ENCODE measurements at regions not wholly inside any gene's neighbourhood (a gene's known extent, or its start where the extent isn't known, plus 50 kb on each side); places are given as distances from the start of the nearest gene placed in this dataset.

DNA sequence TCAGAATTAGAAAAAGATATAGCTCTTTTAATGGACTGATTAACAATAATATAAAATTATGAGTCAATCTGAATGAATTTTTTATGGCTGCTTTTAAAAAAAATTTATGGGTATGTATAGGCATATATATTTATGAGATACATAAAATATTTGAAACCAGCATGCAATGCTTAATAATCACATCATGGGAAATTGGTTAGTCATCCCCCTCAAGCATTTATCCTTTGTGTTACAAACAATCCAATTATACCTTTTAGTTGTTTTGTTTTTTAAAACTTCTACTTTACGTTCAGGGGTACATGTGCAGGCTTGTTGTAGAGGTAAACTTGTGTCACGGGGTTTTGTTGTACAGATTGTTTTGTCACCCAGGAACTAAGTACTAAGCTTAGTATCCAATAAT, 63.4 kb upstream of the HMGCLL1 start:
- no peak for TF ChIP-seq EZH2phosphoT487 (IDR thresholded peaks at IDR 0.05; ENCODE audit: borderline replicate concordance, low read depth, low read length)
- TF ChIP-seq, protein P1, sequence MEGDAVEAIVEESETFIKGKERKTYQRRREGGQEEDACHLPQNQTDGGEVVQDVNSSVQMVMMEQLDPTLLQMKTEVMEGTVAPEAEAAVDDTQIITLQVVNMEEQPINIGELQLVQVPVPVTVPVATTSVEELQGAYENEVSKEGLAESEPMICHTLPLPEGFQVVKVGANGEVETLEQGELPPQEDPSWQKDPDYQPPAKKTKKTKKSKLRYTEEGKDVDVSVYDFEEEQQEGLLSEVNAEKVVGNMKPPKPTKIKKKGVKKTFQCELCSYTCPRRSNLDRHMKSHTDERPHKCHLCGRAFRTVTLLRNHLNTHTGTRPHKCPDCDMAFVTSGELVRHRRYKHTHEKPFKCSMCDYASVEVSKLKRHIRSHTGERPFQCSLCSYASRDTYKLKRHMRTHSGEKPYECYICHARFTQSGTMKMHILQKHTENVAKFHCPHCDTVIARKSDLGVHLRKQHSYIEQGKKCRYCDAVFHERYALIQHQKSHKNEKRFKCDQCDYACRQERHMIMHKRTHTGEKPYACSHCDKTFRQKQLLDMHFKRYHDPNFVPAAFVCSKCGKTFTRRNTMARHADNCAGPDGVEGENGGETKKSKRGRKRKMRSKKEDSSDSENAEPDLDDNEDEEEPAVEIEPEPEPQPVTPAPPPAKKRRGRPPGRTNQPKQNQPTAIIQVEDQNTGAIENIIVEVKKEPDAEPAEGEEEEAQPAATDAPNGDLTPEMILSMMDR (conservative IDR thresholded peaks at IDR 0.05; ENCODE audit: low read length): no peak

Measured in OCI-LY7 (cell line).